HG03095 (cell line): ENCODE measurements at regions not wholly inside any gene's neighbourhood (a gene's known extent, or its start where the extent isn't known, plus 50 kb on each side); places are given as distances from the start of the nearest gene placed in this dataset.
"Not testable (repeated sequence)": the region's sequence is repeated elsewhere in the genome, so short reads cannot be mapped to it uniquely, and the experiment has no call there.

Experiments used
- ATAC-seq: cut with Tn5 transposase; IDR thresholded peaks from one replicate; pipeline ENCODE4 v1.9.1; 2021; ENCODE audit warnings: moderate library complexity; ENCODE audit not compliant: unreplicated experiment

- no peak for ATAC-seq
These were observed 701.5 kb upstream of the MEF2C start for GRCh38 chr5:89584339-89584956.

DNA sequence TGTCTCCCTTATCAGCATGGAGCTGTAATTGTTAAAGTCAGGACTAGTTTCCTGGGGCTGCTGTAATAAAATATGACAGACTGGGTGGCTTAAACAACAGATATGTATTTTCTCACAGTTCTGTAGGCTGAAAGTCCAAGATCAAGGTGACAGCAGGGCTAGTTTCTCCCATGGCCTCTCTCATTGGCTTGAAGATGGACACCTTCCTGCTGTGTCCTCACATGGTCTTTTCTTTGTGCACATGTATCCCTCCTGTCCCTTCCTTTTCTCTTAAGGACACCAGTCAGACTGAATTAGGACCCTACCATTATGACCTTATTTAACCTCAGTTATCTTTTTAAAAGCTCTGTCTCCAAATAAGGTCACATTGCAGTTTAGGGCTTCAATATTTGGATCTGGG, 700.5 kb upstream of the MEF2C start:
- ATAC-seq: no peak

- ATAC-seq: no peak
These were observed 699.9 kb upstream of the MEF2C start for GRCh38 chr5:89582768-89583339.

- no peak for ATAC-seq
These were observed 698.0 kb upstream of the MEF2C start for GRCh38 chr5:89580976-89581375.

DNA sequence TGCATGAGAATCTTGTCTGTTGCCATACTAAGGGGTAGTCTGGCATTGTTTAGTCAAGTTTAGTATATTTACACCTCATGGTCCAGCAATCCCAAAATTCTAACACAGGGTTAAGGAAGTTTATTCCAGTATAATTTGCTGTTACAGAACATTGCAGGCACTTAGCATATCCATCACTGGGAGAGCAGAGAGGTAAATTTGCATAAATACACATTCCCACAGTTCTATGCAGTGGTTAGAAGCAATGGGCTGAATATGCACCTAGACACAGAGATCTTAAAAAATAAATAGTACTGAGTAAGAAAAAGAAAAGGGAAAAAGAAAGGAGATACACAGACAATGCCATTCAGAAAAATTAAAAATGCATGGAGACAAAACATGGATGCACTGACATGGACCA, 692.3 kb upstream of the MEF2C start:
- ATAC-seq: no peak

DNA sequence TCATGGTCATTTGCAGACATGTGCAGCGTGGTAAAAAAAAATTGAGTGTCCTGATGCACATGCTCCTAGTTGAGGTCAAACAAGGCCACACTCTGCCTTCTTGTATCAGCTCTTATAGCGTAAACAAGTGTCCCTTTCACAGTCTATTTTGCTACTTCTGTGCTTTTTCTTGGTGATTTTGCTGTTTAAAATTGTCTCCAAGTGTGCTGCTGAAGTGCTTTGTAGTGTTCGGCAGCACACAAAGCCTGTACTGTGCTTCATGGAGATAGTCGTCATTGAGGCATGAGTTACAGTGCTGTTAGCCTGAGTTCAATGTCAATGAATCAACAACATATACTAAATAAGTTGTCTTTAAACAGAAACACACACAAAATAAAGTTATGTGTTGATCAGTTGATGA, 690.4 kb upstream of the MEF2C start:
- ATAC-seq: no peak

GRCh38 chr5:89572696-89573095, 689.7 kb upstream of the MEF2C start:
- ATAC-seq: no peak

DNA sequence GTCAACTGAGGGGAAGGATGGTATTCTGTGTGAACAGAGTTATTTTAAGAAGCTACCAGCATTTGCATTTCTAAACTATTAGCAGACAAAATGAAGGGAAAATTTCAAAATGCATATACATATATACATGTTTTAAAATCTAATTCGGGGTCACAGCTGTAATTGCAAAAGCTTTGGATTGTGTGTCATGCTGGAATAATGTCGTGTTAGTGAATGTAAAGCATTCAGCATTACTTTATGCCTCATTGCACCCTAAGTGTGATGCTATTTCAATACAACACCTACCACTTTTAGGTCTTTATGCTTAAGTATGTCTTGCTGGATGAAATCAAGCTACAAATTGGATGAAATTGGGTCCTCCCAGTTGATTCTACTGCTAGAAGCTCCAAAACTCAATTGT, 687.6 kb upstream of the MEF2C start:
- ATAC-seq: no peak

DNA sequence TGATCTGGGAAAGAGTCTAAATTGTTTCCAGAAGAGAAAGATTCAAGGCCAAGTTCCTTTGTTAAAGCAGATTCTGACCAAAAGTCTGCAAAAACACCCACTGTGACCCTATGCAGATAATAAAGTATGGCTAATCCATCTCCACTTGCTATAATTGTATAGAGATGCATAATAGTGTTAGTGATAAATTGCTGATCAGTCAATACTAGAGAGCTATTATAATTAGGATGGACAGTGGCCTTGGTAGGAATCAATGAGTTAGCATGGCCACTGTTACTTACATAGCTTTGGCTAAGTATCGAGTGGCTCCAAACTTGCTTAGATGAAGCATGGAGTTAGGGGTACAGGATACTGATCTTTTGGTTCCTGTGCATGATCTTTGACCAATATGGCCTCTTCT, 683.4 kb upstream of the MEF2C start:
- ATAC-seq: no peak

- ATAC-seq: no peak
These were observed 677.7 kb upstream of the MEF2C start for GRCh38 chr5:89560696-89561095.

GRCh38 chr5:89556215-89556913, 673.4 kb upstream of the MEF2C start:
- ATAC-seq: no peak

GRCh38 chr5:89546657-89547056, 663.7 kb upstream of the MEF2C start:
- no peak for ATAC-seq

DNA sequence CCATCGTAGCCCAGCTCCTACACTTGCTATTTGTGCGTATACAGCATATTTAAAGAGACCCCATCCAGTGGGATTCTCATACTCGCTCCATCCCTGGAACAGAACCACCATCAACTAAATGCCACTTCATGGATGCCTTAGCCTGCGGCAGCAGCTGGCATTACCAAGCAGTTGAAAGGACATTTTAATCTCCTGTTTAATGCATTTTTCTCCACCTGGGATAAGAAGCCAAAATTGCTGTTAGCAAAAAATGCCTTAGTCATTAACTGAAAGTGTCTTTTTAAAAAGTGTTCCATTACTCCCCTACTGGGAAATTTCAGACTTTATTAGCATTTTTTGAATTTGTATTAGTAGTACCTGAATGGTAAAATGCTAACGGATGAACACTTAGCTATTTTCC, 662.6 kb upstream of the MEF2C start:
- no peak for ATAC-seq

DNA sequence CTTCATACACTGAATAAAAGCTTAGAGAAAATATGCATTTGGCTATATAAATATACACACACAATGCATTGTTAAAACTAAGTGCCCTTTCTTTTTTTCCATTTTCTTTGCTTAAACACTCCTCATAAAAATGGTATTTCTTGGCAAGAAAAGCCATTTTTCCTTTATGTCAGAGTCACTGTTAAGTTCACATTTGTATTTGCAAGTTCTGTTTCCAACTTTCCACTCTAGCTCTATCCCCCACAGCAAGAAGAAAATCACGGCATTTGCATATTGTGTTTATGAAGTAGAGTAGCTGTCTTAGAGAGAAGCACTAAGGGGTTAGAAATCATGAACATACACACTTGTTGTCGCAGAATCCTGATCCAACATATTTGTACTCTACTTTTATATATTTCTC, 662.1 kb upstream of the MEF2C start:
- no peak for ATAC-seq

GRCh38 chr5:89542736-89543135, 659.8 kb upstream of the MEF2C start:
- no peak for ATAC-seq

GRCh38 chr5:89537800-89538199, 654.8 kb upstream of the MEF2C start:
- no peak for ATAC-seq

DNA sequence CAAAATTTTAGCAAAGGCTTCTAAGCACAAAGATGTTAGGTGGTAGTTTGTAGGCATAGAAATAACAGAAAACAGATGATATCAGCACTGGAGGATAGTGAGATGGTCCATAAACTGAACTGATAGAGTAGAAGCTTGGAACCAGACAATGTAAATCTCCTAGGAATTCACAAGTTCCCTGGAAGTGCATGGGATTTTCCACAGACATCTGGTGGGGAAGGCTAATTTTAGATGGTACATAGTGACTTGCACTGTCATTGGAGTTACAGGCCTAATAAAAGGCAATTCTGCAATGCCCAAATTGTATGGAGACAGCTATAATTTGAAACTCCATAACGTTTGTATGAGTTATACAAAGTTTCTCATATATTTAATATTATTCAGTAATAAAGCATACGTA, 653.0 kb upstream of the MEF2C start:
- no peak for ATAC-seq

DNA sequence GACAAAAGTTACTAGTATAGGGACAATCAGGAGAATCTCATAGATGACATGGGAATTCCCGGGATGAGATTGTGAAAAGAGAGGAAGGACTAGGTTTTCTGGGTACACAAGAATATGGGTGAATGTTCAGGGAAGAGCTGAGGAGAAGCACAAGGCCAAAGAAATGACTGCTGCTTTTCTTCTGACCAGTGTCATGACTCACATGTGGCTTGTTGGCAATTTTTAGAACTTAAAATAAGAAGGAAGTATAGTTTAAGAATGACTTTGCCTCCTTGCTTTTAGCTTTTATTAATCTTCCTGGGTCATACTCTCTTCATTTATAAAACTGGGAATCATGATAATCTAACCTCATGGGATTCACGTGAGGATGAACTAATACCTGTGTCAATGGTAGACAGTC, 652.4 kb upstream of the MEF2C start:
- ATAC-seq: no peak

GRCh38 chr5:89534331-89534730, 651.3 kb upstream of the MEF2C start:
- no peak for ATAC-seq

DNA sequence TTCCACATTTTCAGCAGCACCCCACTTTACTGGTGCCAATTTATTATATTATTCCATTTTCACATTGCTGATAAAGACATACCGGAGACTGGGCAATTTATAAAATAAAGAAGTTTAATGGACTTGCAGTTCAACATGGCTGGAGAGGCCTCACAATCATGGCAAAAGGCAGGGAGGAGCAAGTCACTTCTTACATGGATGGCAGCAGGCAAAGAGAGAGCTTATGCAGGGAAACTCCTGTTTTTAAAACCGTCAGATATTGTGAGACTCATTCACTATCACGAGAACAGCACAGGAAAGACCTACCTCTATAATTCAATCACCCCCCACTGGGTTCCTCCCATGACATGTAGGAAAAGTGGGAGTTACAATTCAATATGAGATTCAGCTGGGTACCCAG, 641.8 kb upstream of the MEF2C start:
- ATAC-seq: no peak

DNA sequence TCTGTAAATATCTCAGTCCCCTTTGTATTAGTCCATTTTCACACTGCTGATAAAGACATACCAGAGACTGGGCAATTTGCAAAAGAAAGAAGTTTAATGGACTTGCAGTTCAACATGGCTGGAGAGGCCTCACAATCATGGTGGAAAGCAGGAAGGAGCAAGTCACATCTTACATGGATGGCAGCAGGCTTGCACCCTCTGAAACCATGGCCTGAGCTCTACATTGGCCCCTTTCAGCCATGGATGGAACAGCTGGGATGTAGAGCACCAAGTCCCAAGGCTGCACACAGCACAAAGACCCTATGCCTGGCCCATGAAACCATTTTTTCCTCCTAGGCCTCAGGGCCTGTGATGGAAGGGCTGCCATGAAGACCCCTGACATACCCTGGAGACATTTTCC, 640.9 kb upstream of the MEF2C start:
- not testable (repeated sequence) for ATAC-seq

GRCh38 chr5:89520771-89521170, 637.8 kb upstream of the MEF2C start:
- ATAC-seq: no peak
